ENCODE measurements at regions not wholly inside any gene's neighbourhood (a gene's known extent, or its start where the extent isn't known, plus 50 kb on each side); places are given as distances from the start of the nearest gene placed in this dataset.

DNA sequence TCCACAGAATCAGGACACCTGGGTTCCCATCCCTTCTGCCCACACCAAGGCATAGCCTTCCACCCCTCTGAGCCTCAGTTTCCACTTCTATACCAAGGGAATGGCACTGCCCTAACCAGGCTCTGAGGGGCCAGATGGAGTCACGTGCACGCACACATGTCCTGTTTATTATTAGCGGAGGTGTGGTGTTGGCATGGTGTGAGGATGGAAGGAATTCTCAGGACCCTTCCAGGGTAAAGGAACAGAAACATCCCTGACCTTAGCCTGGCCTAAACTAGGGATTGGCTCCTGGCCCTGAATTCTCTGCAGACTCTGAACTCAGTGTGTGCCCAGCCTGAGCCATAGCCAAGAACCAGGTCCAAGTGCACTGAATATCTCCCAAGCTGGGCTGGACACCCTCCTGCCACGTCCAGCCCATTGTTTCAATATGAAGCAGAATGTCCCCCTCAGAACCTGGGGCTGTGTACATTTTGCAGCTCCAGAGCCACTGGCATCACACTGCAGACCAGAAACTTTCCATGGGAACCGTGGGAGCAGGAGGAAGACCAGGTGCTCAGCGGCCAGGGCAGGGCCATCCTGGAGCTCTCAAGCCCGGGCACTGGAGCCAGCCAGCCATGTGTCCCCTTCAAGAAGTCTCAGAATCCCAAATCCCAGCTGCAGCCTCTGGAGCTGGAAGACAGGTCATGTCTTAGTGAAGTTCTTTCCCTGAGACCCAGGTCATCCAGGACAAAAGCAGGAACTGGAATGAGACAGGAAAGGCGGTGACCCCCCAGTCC is 208.4 kb downstream of the ANKRD60 start:
- Histone ChIP-seq H3K27ac (ENCODE audit: low read length) (no peak overlapping the region), H3K27me3 (ENCODE audit: control insufficient read depth, insufficient read depth) (no peaks in the 10 kb centered on the region), H3K4me1 (ENCODE audit: control insufficient read depth, insufficient read depth, low read length) (peaks cover 9% of the 10 kb centered on the region), H3K9me3 (ENCODE audit: control insufficient read depth, low read length) (no peaks in the 10 kb centered on the region), H3K4me3 (ENCODE audit: low read length) (no peak overlapping the region)
- peak; percentile 30 to 50 for ATAC-seq
- WGBS: 67% methylated on average over 8 of the region's 8 CpGs
- intact Hi-C loops (cut with DNase I): no loop called here
- peak in 1 of 3 donors; percentile 42 for DNase-seq

DNA sequence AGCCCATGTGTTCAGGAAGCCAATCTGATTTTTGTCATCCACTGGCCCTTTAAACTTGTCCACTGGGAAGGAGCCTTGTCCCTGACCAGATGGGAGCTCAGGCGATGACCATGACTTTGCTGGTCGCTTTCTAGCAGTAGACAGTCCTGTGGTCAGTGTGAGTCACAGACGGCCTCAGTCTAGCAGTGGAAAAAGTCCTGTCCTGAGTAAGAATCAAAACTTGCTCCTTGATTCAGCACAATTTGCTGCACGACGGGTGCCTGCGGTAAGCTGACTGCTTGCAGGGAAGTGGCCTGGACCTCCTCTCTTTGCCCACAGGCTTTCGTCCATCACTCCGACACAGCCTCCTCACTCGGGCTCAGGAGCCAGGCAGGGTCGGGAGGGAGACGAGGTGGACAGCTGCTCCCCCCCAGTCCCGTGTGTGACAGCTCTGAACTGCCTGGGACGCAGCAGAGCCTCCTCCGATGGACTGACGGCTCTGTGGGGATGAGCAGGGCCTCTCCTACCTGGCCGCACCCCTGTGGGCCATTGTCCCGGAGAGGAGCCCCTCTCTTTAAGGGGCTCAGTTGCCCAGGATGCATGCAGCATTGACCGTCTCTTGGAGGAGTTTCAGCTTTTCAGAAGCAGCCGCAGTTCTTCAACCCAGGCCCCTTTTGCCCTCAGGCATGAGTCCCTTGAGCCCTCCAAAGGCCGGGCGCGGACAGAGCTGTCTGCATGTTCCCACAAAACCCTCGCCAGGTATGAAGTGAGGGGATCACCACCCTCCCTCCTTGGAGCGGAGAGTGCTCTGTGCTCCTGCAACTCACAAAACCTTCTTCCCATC is 209.2 kb downstream of the ANKRD60 start:
- intact Hi-C loops (cut with DNase I): no loop called here
- no peak for ATAC-seq
- H3K27ac ChIP-seq (ENCODE audit: low read length): no peak overlapping the region
- no peaks in the 10 kb centered on the region for H3K9me3 ChIP-seq (ENCODE audit: control insufficient read depth, low read length)
- H3K4me1 ChIP-seq (ENCODE audit: control insufficient read depth, insufficient read depth, low read length): peaks cover 9% of the 10 kb centered on the region
- H3K4me3 ChIP-seq (ENCODE audit: low read length): no peak overlapping the region
- WGBS: 85% methylated on average over 24 of the region's 24 CpGs
- DNase-seq: peak in 1 of 3 donors; percentile 49
- no peaks in the 10 kb centered on the region for H3K27me3 ChIP-seq (ENCODE audit: control insufficient read depth, insufficient read depth)

DNA sequence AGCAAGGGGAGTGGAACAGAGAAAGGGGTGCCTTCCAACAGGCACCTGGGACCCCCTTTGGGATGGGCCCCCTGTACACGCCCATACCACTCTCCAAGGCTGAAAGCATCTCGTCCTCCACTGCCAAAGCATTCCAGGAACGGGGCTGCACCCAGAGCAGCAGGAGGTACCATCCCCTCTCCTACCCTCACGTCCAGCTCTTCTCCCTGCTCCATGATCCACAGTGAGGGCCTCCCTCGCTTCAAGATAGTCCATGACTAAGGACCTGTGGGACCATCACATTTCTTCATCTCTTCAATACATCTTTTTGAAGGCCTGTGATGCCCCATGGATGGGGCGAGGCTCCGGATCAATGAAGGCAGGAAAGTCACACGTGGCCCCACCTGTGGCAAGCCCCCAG is 209.9 kb downstream of the ANKRD60 start:
- Histone ChIP-seq H3K27ac (ENCODE audit: low read length) (no peak overlapping the region), H3K27me3 (ENCODE audit: control insufficient read depth, insufficient read depth) (no peaks in the 10 kb centered on the region), H3K4me1 (ENCODE audit: control insufficient read depth, insufficient read depth, low read length) (peaks cover 9% of the 10 kb centered on the region), H3K4me3 (ENCODE audit: low read length) (no peak overlapping the region), H3K9me3 (ENCODE audit: control insufficient read depth, low read length) (no peaks in the 10 kb centered on the region)
- 91% methylated on average over 8 of the region's 8 CpGs for WGBS
- DNase-seq (no peak), ATAC-seq (no peak)
- intact Hi-C loops (cut with DNase I): no loop called here

DNA sequence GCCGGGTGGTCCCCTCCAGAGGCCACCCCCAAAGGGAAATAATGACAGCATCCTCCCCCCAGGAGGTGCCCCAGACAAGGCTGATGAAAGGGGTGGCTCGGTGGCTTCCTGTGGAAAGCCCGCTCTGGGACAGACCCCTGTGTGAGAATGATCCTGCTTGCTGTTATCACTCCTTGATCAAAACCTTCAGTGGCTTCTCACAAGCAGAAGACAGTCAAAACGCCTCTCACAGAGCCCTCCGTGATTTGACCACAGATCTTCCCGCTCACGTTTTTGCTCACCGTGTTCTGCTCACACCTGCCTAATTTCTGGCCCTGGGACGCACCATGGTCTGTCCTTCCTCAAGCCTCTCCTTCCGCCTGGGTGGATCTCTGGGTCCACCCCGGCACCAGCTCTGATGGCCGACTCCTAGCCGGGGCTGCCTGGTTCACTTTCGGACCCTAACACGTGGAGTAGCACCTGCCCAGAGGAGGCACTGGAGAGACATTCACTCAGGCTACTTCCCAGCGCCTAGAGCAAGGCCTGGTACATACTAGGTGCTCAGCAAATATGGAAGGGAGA is 210.4 kb downstream of the ANKRD60 start:
- no peaks in the 10 kb centered on the region for H3K9me3 ChIP-seq (ENCODE audit: control insufficient read depth, low read length)
- WGBS: 80% methylated on average over 16 of the region's 16 CpGs
- no peaks in the 10 kb centered on the region for H3K27me3 ChIP-seq (ENCODE audit: control insufficient read depth, insufficient read depth)
- DNase-seq: no peak
- no peak overlapping the region for H3K27ac ChIP-seq (ENCODE audit: low read length)
- ATAC-seq: no peak
- intact Hi-C loops (cut with DNase I): no loop called here
- peaks cover 9% of the 10 kb centered on the region for H3K4me1 ChIP-seq (ENCODE audit: control insufficient read depth, insufficient read depth, low read length)
- no peak overlapping the region for H3K4me3 ChIP-seq (ENCODE audit: low read length)

- ATAC-seq: peak; percentile 34 to 44
Observed at GRCh38 chr20:58017231-58017969, 211.1 kb downstream of the ANKRD60 start.

DNA sequence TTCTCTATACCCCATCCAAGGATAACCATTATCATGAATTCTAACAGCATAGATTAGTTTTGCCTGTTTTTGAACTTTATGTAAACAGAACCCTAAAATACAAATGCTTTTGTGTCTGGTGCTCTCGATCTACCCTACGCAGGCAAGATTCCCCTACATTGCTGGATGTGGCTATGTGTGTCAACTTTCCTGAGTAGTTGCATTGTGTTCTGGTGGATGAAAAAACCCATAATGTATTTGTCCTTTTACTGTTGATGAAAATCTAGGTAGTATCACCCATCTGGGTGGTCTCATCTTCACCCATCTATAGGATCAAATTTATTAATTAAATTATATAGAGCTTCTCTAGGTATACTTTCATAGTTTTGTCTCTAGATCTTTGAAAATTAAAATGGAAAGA is 211.7 kb downstream of the ANKRD60 start:
- ATAC-seq: no peak
- Histone ChIP-seq H3K4me3 (ENCODE audit: low read length) (no peak overlapping the region), H3K27me3 (ENCODE audit: control insufficient read depth, insufficient read depth) (no peaks in the 10 kb centered on the region), H3K4me1 (ENCODE audit: control insufficient read depth, insufficient read depth, low read length) (peaks cover 9% of the 10 kb centered on the region), H3K9me3 (ENCODE audit: control insufficient read depth, low read length) (no peaks in the 10 kb centered on the region), H3K27ac (ENCODE audit: low read length) (no peak overlapping the region)
- DNase-seq: no peak
- intact Hi-C loops (cut with DNase I): no loop called here
- 92% methylated on average over 2 of the region's 2 CpGs for WGBS

More at GRCh38 chr20:58017231-58017969, 211.1 kb downstream of the ANKRD60 start:
- peak in 1 of 3 donors; percentile 65 for DNase-seq
- intact Hi-C loops (cut with DNase I): no loop called here
- no peaks in the 10 kb centered on the region for H3K9me3 ChIP-seq (ENCODE audit: control insufficient read depth, low read length)
- H3K27ac ChIP-seq (ENCODE audit: low read length): no peak overlapping the region
- H3K27me3 ChIP-seq (ENCODE audit: control insufficient read depth, insufficient read depth): no peaks in the 10 kb centered on the region
- H3K4me3 ChIP-seq (ENCODE audit: low read length): no peak overlapping the region
- WGBS: 71% methylated on average over 20 of the region's 20 CpGs
- peaks cover 9% of the 10 kb centered on the region for H3K4me1 ChIP-seq (ENCODE audit: control insufficient read depth, insufficient read depth, low read length)

GRCh38 chr20:58014628-58015315 is 213.7 kb downstream of the ANKRD60 start:
- ATAC-seq: no peak
- intact Hi-C loops (cut with DNase I): no loop called here
- Histone ChIP-seq H3K27ac (ENCODE audit: low read length) (no peak overlapping the region), H3K4me1 (ENCODE audit: control insufficient read depth, insufficient read depth, low read length) (peaks cover 1% of the 10 kb centered on the region), H3K27me3 (ENCODE audit: control insufficient read depth, insufficient read depth) (no peaks in the 10 kb centered on the region), H3K4me3 (ENCODE audit: low read length) (no peak overlapping the region), H3K9me3 (ENCODE audit: control insufficient read depth, low read length) (no peaks in the 10 kb centered on the region)
- WGBS: 76% methylated on average over 5 of the region's 5 CpGs
- no peak for DNase-seq

- no peak for DNase-seq
- Histone ChIP-seq H3K27me3 (ENCODE audit: control insufficient read depth, insufficient read depth) (no peaks in the 10 kb centered on the region), H3K9me3 (ENCODE audit: control insufficient read depth, low read length) (no peaks in the 10 kb centered on the region), H3K4me3 (ENCODE audit: low read length) (no peak overlapping the region), H3K27ac (ENCODE audit: low read length) (no peak overlapping the region), H3K4me1 (ENCODE audit: control insufficient read depth, insufficient read depth, low read length) (no peaks in the 10 kb centered on the region)
- no peak for ATAC-seq
- WGBS: 76% methylated on average over 16 of the region's 16 CpGs
- intact Hi-C loops (cut with DNase I): no loop called here
Observed at GRCh38 chr20:58012731-58013510, 215.5 kb downstream of the ANKRD60 start.

DNA sequence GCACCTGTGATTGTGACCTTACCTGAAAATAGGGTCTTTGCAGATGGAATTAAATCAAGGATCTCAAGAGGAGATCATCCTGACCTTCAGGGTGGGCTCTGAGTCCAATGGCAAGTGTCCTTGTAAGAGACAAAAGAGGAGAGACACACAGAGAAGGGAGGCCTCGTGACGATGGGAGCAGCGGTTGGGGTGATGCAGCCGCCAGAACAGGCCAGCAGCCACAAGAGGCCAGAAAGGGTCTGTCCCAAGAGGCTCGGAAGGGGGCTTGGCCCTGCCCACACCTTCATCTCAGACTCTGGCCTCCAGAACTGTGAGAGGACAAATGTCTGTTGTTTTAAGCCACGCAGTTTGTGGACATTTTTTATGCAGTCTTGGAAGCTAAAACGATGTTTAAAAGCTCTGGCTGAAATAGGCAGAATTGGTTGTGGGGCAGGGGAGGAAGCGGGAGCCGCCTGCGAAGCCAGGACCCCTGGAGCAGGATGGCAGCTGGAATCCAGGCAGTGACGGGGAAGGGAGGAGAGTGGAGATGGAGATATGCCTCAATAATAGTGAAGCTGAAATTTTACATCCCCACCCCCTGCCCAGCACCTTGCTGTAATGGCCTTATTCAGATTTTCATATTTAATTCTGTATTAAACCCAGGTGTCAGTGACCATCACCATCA is 216.4 kb downstream of the ANKRD60 start:
- H3K27ac ChIP-seq (ENCODE audit: low read length): no peak overlapping the region
- H3K27me3 ChIP-seq (ENCODE audit: control insufficient read depth, insufficient read depth): no peaks in the 10 kb centered on the region
- no peak overlapping the region for H3K4me3 ChIP-seq (ENCODE audit: low read length)
- no peaks in the 10 kb centered on the region for H3K9me3 ChIP-seq (ENCODE audit: control insufficient read depth, low read length)
- no peak for ATAC-seq
- DNase-seq: no peak
- intact Hi-C loops (cut with DNase I): no loop called here
- no peaks in the 10 kb centered on the region for H3K4me1 ChIP-seq (ENCODE audit: control insufficient read depth, insufficient read depth, low read length)
- WGBS: 86% methylated on average over 11 of the region's 11 CpGs
